GM21423 (cell line): ENCODE measurements at regions not wholly inside any gene's neighbourhood (a gene's known extent, or its start where the extent isn't known, plus 50 kb on each side); places are given as distances from the start of the nearest gene placed in this dataset.

Source experiments
- ATAC-seq: cut with Tn5 transposase; IDR thresholded peaks from one replicate; pipeline ENCODE4 v1.9.1; 2021; ENCODE audit warnings: mild to moderate bottlenecking, moderate library complexity; ENCODE audit not compliant: unreplicated experiment

DNA sequence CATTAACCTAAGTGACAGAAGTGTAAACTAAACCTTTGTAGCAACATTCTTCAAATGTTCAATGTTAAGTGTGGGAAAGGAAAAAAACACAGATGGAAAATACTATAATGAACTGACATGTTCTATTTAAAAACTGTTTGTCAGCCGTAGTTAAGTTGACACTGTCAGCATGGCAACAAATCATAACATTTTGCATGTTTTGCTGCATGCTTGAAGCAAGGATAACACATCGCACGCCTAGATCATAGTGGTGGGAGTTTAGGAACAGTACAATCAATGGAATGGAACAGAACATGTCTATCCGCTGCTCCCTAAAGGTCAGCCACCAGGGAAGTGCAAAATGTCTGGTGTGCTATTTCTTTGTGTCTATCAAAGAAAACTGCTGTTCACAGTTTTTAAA lies 62.5 kb upstream of the ESRRG start:
- no peak for ATAC-seq

- no peak for ATAC-seq
Observed at GRCh38 chr1:216785221-216785620, 62.0 kb upstream of the ESRRG start.

GRCh38 chr1:216779686-216780085 lies 56.5 kb upstream of the ESRRG start:
- ATAC-seq: no peak

DNA sequence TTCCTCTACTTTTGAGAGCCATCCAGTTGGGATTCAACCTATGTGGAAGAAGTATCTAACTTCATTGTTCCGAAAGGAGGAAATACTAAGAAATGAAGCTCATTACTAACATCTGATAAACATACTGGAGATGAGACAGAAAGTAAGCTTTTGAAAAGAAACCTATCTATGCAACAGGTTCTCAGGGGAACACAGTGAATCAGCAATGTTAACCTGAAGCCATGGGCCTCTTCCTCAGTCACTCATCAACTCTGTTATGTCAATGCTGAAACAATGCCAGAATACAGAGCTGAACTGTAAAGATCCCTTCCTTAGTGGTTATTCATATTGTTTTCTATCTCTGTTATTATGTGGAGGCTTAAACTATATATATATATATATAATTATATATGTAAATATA lies 55.5 kb upstream of the ESRRG start:
- no peak for ATAC-seq

DNA sequence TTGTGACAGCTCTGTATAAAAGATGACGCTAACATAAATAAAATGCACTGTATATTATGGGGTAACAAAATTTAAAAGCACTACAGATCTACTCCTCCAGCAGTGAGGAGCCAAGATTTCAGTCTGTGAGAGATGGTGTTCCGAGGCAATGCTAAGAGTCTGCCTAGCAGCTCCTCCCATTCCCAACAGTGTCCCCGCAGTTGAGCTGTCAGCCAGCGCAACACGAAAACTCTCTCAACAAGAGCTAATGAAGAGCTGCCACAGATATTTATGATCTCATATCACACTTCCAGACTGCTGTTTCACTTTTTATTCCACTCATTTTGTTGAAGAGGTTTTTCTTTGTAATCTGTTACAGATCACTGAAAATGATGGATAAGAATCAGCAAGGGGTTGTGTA lies 53.9 kb upstream of the ESRRG start:
- no peak for ATAC-seq
